ENCODE measurements at regions not wholly inside any gene's neighbourhood (a gene's known extent, or its start where the extent isn't known, plus 50 kb on each side); places are given as distances from the start of the nearest gene placed in this dataset.

GRCh38 chr4:103499094-103499493 lies 220.7 kb downstream of the TACR3 start:
- TF ChIP-seq, protein P1, sequence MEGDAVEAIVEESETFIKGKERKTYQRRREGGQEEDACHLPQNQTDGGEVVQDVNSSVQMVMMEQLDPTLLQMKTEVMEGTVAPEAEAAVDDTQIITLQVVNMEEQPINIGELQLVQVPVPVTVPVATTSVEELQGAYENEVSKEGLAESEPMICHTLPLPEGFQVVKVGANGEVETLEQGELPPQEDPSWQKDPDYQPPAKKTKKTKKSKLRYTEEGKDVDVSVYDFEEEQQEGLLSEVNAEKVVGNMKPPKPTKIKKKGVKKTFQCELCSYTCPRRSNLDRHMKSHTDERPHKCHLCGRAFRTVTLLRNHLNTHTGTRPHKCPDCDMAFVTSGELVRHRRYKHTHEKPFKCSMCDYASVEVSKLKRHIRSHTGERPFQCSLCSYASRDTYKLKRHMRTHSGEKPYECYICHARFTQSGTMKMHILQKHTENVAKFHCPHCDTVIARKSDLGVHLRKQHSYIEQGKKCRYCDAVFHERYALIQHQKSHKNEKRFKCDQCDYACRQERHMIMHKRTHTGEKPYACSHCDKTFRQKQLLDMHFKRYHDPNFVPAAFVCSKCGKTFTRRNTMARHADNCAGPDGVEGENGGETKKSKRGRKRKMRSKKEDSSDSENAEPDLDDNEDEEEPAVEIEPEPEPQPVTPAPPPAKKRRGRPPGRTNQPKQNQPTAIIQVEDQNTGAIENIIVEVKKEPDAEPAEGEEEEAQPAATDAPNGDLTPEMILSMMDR (IDR thresholded peaks at IDR 0.05) = no peak
- no peak for TF ChIP-seq POLR2AphosphoS5 (IDR thresholded peaks at IDR 0.05)
- no peak for TF ChIP-seq EP300 (IDR thresholded peaks at IDR 0.05)
- no peak for TF ChIP-seq POLR2A (IDR thresholded peaks at IDR 0.05)
- no peaks in the 10 kb centered on the region for H3K27me3 ChIP-seq
- intact Hi-C loops (cut with DNase I; ENCODE audit: low total_unique reads) = no loop called here
- no peaks in the 10 kb centered on the region for H3K36me3 ChIP-seq
- H3K4me3 ChIP-seq = no peak overlapping the region
- no peak for DNase-seq
- no peak overlapping the region for H3K27ac ChIP-seq
- WGBS, 5 donors = 63 to 87% (median 78%) methylated on average over 2 of the region's 2 CpGs
- peaks cover 0 to 5% (median 2%) of the 10 kb centered on the region in 4 donors for H3K9me3 ChIP-seq
- H3K4me1 ChIP-seq = no peaks in the 10 kb centered on the region

DNA sequence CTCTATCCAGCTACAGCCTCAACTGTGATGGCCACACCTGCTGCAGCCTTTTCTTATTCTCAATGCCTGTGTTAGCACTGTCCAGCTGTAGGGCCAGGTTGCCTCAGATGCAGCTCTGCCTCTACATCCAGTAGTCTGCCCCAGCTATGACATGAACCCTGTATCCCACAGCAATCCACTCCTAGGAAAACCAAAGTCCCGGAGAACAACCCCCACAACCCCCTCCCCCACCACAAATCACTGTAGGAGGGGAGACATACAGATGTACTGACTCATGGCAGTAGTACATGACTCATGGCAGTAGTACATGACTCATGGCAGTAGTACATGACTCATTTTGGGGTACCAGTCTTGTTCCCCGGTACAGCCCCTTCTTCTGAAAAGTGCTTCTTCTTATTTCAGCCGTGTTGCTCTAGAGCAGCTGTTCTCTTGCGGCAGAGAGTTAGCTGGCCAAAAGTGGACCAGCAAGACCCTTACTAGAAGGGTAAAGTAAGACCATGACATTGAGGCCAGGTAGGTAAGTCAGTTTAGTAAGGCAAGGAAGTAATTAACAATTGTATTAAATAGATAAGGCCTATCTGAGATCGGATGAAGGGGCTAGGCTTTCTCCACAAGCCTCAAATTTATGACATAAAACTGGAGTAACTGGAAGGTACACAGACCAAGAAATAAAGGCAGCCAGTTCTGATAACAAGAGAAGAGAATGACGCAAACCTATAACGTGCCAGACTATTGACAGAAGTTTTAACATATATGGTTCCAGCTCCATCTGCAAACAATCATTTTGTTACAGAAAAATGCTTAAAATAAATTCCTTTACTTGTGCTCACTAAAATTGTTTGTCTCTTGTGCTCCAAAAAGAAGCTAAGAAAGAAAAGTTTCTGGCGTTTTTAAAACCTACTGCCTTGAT lies 221.4 kb downstream of the TACR3 start:
- WGBS, 5 donors = 30 to 59% (median 48%) methylated on average over 8 of the region's 8 CpGs
- DNase-seq = no peak

DNA sequence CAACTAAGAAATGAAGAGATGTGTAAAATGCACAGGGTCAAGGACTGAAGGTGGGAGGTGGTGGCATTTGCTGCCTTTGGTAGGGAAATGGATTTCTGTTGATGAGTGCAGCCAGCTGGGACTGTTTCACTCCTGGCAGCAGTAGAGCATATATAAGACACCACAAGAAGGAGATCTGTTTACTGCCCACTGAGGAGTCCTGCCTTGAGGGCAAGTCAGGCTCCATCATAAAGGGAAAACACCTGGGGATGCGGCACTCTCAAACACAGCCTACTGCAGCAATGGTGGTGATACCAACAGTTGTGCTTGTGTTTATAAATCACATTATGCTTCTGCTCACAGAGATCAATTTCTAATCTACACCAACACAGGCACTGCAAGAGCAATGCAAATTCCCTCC lies 222.1 kb downstream of the TACR3 start:
- H3K27me3 ChIP-seq = no peaks in the 10 kb centered on the region
- no peak for TF ChIP-seq EP300 (IDR thresholded peaks at IDR 0.05)
- no peak for DNase-seq
- no peak overlapping the region for H3K4me3 ChIP-seq
- intact Hi-C loops (cut with DNase I; ENCODE audit: low total_unique reads) = no loop called here
- no peak overlapping the region for H3K27ac ChIP-seq
- WGBS, 5 donors = 63 to 93% (median 91%) methylated on average over 1 of the region's 1 CpG
- H3K36me3 ChIP-seq = no peaks in the 10 kb centered on the region
- peaks cover 0 to 5% (median 2%) of the 10 kb centered on the region in 4 donors for H3K9me3 ChIP-seq
- H3K4me1 ChIP-seq = no peaks in the 10 kb centered on the region

More for the DNA sequence above, 221.4 kb downstream of the TACR3 start:
- Histone ChIP-seq H3K4me3 (no peak overlapping the region), H3K27ac (no peak overlapping the region), H3K27me3 (no peaks in the 10 kb centered on the region), H3K9me3 (peaks cover 0 to 5% (median 2%) of the 10 kb centered on the region in 4 donors), H3K36me3 (no peaks in the 10 kb centered on the region), H3K4me1 (no peaks in the 10 kb centered on the region)
- TF ChIP-seq, protein P1 (IDR thresholded peaks at IDR 0.05) = no peak
- TF ChIP-seq POLR2AphosphoS5 (IDR thresholded peaks at IDR 0.05) = no peak
- no peak for TF ChIP-seq EP300 (IDR thresholded peaks at IDR 0.05)
- no peak for TF ChIP-seq POLR2A (IDR thresholded peaks at IDR 0.05)
- intact Hi-C loops (cut with DNase I; ENCODE audit: low total_unique reads) = no loop called here

DNA sequence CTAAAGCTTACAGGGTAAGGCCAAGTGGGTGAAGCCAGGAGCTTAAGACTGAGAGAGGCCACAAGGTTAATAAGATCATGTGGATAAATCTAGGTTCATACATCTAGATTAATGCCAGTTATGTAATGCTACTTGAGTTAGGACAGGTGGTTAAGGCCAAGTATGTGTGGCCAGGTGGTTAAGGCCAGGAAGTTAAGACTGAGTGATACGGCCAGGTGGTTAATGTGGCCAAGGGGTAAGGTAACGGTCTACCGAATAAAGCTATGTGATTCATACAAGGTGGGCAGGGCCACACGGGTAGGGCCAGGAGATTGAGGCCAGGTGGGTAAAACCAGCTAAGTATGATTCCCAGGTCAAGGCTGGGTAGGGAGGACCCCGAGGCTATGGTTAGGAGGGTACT lies 223.0 kb downstream of the TACR3 start:
- TF ChIP-seq EP300 (IDR thresholded peaks at IDR 0.05) (no peak), POLR2A (IDR thresholded peaks at IDR 0.05) (no peak), POLR2AphosphoS5 (IDR thresholded peaks at IDR 0.05) (no peak)
- TF ChIP-seq, protein P1 (IDR thresholded peaks at IDR 0.05) = no peak

More for the DNA sequence above, 223.0 kb downstream of the TACR3 start:
- peaks cover 0 to 5% (median 2%) of the 10 kb centered on the region in 4 donors for H3K9me3 ChIP-seq
- WGBS, 5 donors = 87 to 93% (median 92%) methylated on average over 5 of the region's 5 CpGs
- no peak overlapping the region for H3K27ac ChIP-seq
- no peak overlapping the region for H3K4me3 ChIP-seq
- no peaks in the 10 kb centered on the region for H3K27me3 ChIP-seq
- no peaks in the 10 kb centered on the region for H3K36me3 ChIP-seq
- no peaks in the 10 kb centered on the region for H3K4me1 ChIP-seq
- intact Hi-C loops (cut with DNase I; ENCODE audit: low total_unique reads) = no loop called here
- no peak for DNase-seq

Measured in stomach (tissue), 8 donors.